HCT116 (cell line): ENCODE measurements at regions not wholly inside any gene's neighbourhood (a gene's known extent, or its start where the extent isn't known, plus 50 kb on each side); places are given as distances from the start of the nearest gene placed in this dataset.

Source experiments
- ATAC-seq: fragments of 200-7000 bp; cut with Tn5 transposase; 2 replicates; pipeline ENCODE4 v1.9.1; 2020; ENCODE audit warnings: mild to moderate bottlenecking, moderate library complexity
- BruUV-seq: library from RNA; stranded (reverse); fragments of 400-500 nt; replicated peaks from 2 replicates; lab custom pipeline; 2021; lab: Mats Ljungman, UMichigan
- CTCF ChIA-PET: fragments of 300-600 bp; sonication (Branson Sonifier 250); formaldehyde crosslinking; loops from one replicate; lab custom pipeline; 2021; ENCODE audit warnings: antibody characterized with exemption; lab: Charles Lee
- POLR2A ChIA-PET: fragments of 300-600, 350-600 bp; sonication (Branson Sonifier 250); formaldehyde crosslinking; loops from one replicate; lab custom pipeline; 2021; ENCODE audit warnings: antibody characterized with exemption; lab: Charles Lee
- RAD21 ChIA-PET, 2 experiments: fragments of 300-600 bp; sonication (Branson Sonifier 250); formaldehyde crosslinking; loops; one replicate each; lab custom pipeline; 2023; ENCODE audit warnings: low total read pairs in 2 of 2; ENCODE audit not compliant: uncharacterized antibody in 2 of 2, unreplicated experiment in 2 of 2, low non-redundant PET in 1 of 2; lab: Charles Lee
- DNase-seq: peaks from one replicate; pipeline ENCODE4 v3.0.0-alpha.2; 2010; ENCODE audit warnings: low read depth, low spot score
- H2AFZ ChIP-seq: fragments of 200-600 bp; shearing (Covaris generic), sonication (generic); 2 replicates; pipeline ENCODE4 v1.6.1; 2017; ENCODE audit warnings: low read depth, mixed run types, mixed read lengths, antibody characterized with exemption, low read length; ENCODE audit not compliant: poor library complexity, severe bottlenecking
- H3K27ac ChIP-seq: 2 replicates; pipeline ENCODE4 v1.5.1; 2012; ENCODE audit warnings: low read depth, low read length
- H3K27me3 ChIP-seq: fragments of 200-600 bp; sonication (generic); 2 replicates; pipeline ENCODE4 v1.6.1; 2016; ENCODE audit warnings: mixed run types, low read length, mixed read lengths; ENCODE audit not compliant: insufficient read depth
- H3K36me3 ChIP-seq, 2 experiments: fragments of 200-500 bp in 1 of 2; fragments of 200-600 bp in 1 of 2; sonication (Bioruptor generic) in 1 of 2; sonication (generic) in 1 of 2; 2 replicates each; pipeline versions ENCODE4 v1.5.1 to v1.6.1; 2014 to 2016; ENCODE audit warnings: low read length in 2 of 2, inconsistent platforms in 1 of 2, mixed read lengths in 1 of 2, mixed run types in 1 of 2; ENCODE audit not compliant: insufficient read depth in 2 of 2, control insufficient read depth in 1 of 2
- H3K4me1 ChIP-seq, 2 experiments: fragments of 200-600 bp in 1 of 2; sonication (generic) in 1 of 2; 2 replicates each; pipeline versions ENCODE4 v1.5.1 to v1.6.1; 2012 to 2017; ENCODE audit warnings: low read length in 2 of 2, inconsistent platforms in 1 of 2, mild to moderate bottlenecking in 1 of 2, mixed read lengths in 1 of 2, mixed run types in 1 of 2, moderate library complexity in 1 of 2; ENCODE audit not compliant: insufficient read depth in 2 of 2, control insufficient read depth in 1 of 2
- H3K4me2 ChIP-seq: fragments of 200-600 bp; sonication (generic); 2 replicates; pipeline ENCODE4 v1.6.1; 2017; ENCODE audit warnings: mixed run types, low read length, mixed read lengths
- H3K4me3 ChIP-seq, 2 experiments: fragments of 200-600 bp in 1 of 2; sonication (generic) in 1 of 2; replicated peaks in 1 of 2; 2 replicates each; pipeline ENCODE4 v1.5.1; 2011 to 2016; ENCODE audit warnings: low read length in 2 of 2, control low read depth in 1 of 2, low read depth in 1 of 2, mild to moderate bottlenecking in 1 of 2, mixed read lengths in 1 of 2, mixed run types in 1 of 2
- H3K79me2 ChIP-seq: fragments of 200-600 bp; sonication (generic); 2 replicates; pipeline ENCODE4 v1.6.1; 2017; ENCODE audit warnings: mild to moderate bottlenecking, mixed run types, low read length, moderate library complexity, mixed read lengths; ENCODE audit not compliant: insufficient read depth
- H3K9ac ChIP-seq: fragments of 200-600 bp; sonication (generic); 2 replicates; pipeline ENCODE4 v1.6.1; 2016; ENCODE audit warnings: low read length, mixed read lengths
- H3K9me2 ChIP-seq: fragments of 200-600 bp; sonication (generic), shearing (Covaris generic); 2 replicates; pipeline ENCODE4 v1.6.1; 2017; ENCODE audit warnings: mixed run types, mild to moderate bottlenecking, moderate library complexity; ENCODE audit not compliant: insufficient read depth
- H3K9me3 ChIP-seq, 2 experiments: fragments of 200-500 bp in 1 of 2; fragments of 200-600 bp in 1 of 2; sonication (Bioruptor generic) in 1 of 2; sonication (generic) in 1 of 2; 2 replicates each; pipeline ENCODE4 v1.6.1; 2014 to 2017; ENCODE audit warnings: low read length in 2 of 2, mixed read lengths in 2 of 2, inconsistent platforms in 1 of 2, low read depth in 1 of 2, mild to moderate bottlenecking in 1 of 2, mixed run types in 1 of 2, moderate library complexity in 1 of 2; ENCODE audit not compliant: control insufficient read depth in 1 of 2, insufficient read depth in 1 of 2
- H4K20me1 ChIP-seq: fragments of 200-600 bp; sonication (generic), shearing (Covaris generic); 2 replicates; pipeline ENCODE4 v1.6.1; 2017; ENCODE audit warnings: mixed run types, mild to moderate bottlenecking, moderate library complexity; ENCODE audit not compliant: insufficient read depth
- ATF3 ChIP-seq: IDR thresholded peaks from 2 replicates; pipeline ENCODE4 v1.6.1; 2012
- CBX3 ChIP-seq: IDR thresholded peaks from 2 replicates; pipeline ENCODE4 v1.6.1; 2012; ENCODE audit warnings: low read depth
- FOSL1 ChIP-seq: IDR thresholded peaks from 2 replicates; pipeline ENCODE4 v1.6.1; 2012; ENCODE audit warnings: low read depth
- JUND ChIP-seq: IDR thresholded peaks from 2 replicates; pipeline ENCODE4 v1.6.1; 2012
- MAX ChIP-seq: IDR thresholded peaks from 2 replicates; pipeline ENCODE4 v1.6.1; 2012
- RAD21 ChIP-seq: IDR thresholded peaks from 2 replicates; pipeline ENCODE4 v1.6.1; 2012; ENCODE audit warnings: low read depth, mild to moderate bottlenecking
- REST ChIP-seq: IDR thresholded peaks from 2 replicates; pipeline ENCODE4 v1.6.1; 2012; ENCODE audit warnings: low read depth
- SIN3A ChIP-seq: IDR thresholded peaks from 2 replicates; pipeline ENCODE4 v1.6.1; 2012; ENCODE audit warnings: low read depth
- SRF ChIP-seq: IDR thresholded peaks from 2 replicates; pipeline ENCODE4 v1.6.1; 2012; ENCODE audit warnings: low read depth
- YY1 ChIP-seq: IDR thresholded peaks from 2 replicates; pipeline ENCODE4 v1.6.1; 2011; ENCODE audit warnings: low read length, low read depth, moderate library complexity, mild to moderate bottlenecking; ENCODE audit not compliant: insufficient replicate concordance; ENCODE audit errors: extremely low read depth
- ZBTB33 ChIP-seq: IDR thresholded peaks from 2 replicates; pipeline ENCODE4 v1.6.1; 2011; ENCODE audit warnings: mild to moderate bottlenecking, low read length, moderate library complexity; ENCODE audit not compliant: insufficient replicate concordance; ENCODE audit errors: extremely low read depth
- ZFX ChIP-seq: fragments of 450-650 bp; IDR thresholded peaks from 2 replicates; pipeline ENCODE4 v1.6.1; 2017
- ZNF274 ChIP-seq: fragments of 200-500 bp; sonication (Bioruptor generic); IDR thresholded peaks from 2 replicates; pipeline ENCODE4 v1.6.1; 2014; ENCODE audit warnings: mild to moderate bottlenecking, low read depth, low read length, inconsistent platforms
- intact Hi-C: fragments of 100-400 bp; cut with micrococcal nuclease; formaldehyde crosslinking; loops from 2 replicates; pipeline ENCODE4 v1.10.0; 2022

GRCh38 chr16:22633280-22633679 is 122.6 kb downstream of the NPIPB5 start:
- no peak overlapping the region for H3K4me2 ChIP-seq
- H3K27me3 ChIP-seq = peaks cover 12% of the 10 kb centered on the region; the same call in 1 of the 2 replicates
- no peaks in the 10 kb centered on the region for H3K79me2 ChIP-seq
- TF ChIP-seq ZNF274 (no peak), SIN3A (no peak), MAX (no peak), SRF (no peak), CBX3 (no peak), JUND (no peak), ZFX (no peak), RAD21 (no peak), YY1 (no peak), FOSL1 (no peak), ATF3 (no peak)
- no peak for ATAC-seq
- H3K4me3 ChIP-seq = no peak overlapping the region
- RAD21 ChIA-PET = no interaction called here
- H3K4me1 ChIP-seq = no peaks in the 10 kb centered on the region
- DNase-seq = no peak
- no peaks in the 10 kb centered on the region for H3K36me3 ChIP-seq
- H3K27ac ChIP-seq = no peak overlapping the region
- intact Hi-C loops = no loop called here
- POLR2A ChIA-PET = no interaction called here
- H4K20me1 ChIP-seq = no peaks in the 10 kb centered on the region
- BruUV-seq = no TSS peak
- H2AFZ ChIP-seq = no peak overlapping the region
- H3K9ac ChIP-seq = no peak overlapping the region
- CTCF ChIA-PET = no interaction called here
- no peaks in the 10 kb centered on the region for H3K9me2 ChIP-seq
- H3K9me3 ChIP-seq = no peaks in the 10 kb centered on the region

GRCh38 chr16:22633799-22634198 is 123.1 kb downstream of the NPIPB5 start:
- DNase-seq (no peak), ATAC-seq (no peak)
- no peaks in the 10 kb centered on the region for H3K79me2 ChIP-seq
- no peak for TF ChIP-seq REST
- TF ChIP-seq ZBTB33 = no peak
- no peak overlapping the region for H2AFZ ChIP-seq
- ChIA-PET CTCF (no interaction called here), POLR2A (no interaction called here), RAD21 (no interaction called here)
- H3K9me3 ChIP-seq = no peaks in the 10 kb centered on the region
- H3K36me3 ChIP-seq = no peaks in the 10 kb centered on the region
- no peak overlapping the region for H3K4me3 ChIP-seq
- BruUV-seq = no TSS peak
- no peak overlapping the region for H3K27ac ChIP-seq
- intact Hi-C loops = no loop called here
- no peak overlapping the region for H3K4me2 ChIP-seq
- no peaks in the 10 kb centered on the region for H3K9me2 ChIP-seq
- peaks cover 12% of the 10 kb centered on the region; the same call in 1 of the 2 replicates for H3K27me3 ChIP-seq
- H4K20me1 ChIP-seq = no peaks in the 10 kb centered on the region
- H3K4me1 ChIP-seq = no peaks in the 10 kb centered on the region
- no peak overlapping the region for H3K9ac ChIP-seq
